ENCODE measurements at regions not wholly inside any gene's neighbourhood (a gene's known extent, or its start where the extent isn't known, plus 50 kb on each side); places are given as distances from the start of the nearest gene placed in this dataset.
"Not testable (repeated sequence)": the region's sequence is repeated elsewhere in the genome, so short reads cannot be mapped to it uniquely, and the experiment has no call there.

DNA sequence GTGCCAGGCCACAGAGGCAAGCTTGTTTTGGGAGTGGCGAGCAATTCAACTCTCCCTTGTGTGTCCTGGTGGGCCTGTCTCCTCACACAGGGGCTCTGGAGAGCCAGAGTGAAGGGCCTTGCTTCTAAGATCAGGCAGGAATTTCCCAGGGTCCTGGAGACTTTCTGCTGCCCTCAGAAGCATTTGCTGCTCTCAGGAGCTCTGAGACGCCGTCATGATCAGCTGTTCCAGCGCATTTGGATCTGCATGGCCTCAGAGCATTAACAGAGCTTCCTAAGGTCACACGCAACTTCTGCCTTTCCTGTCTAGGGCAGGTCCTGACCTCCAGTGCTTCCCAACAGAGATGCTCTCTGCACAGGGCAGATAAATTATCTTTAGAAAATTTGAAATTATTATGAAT, 52.2 kb upstream of the C10orf90 start:
- DNase-seq (ENCODE audit: low read depth): no peak

DNA sequence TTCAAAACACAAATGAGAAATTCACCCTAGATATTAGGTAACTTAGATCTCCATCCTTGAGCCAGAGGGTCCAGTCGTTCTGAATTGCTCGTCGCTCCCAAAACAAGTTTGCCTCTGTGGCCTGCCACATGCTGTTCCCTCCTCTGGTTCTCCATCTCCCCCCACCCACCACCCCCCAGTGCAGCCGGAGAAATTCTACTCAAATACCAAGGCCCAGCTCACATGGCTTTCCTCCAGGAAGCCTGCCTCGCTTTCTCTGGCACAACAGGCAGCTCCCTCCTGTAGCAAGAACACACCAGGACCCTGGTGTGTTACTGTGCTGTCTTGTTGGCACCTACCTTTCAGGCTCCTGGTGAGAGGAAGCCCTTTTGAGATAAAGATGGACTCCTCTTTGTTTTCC, 52.7 kb upstream of the C10orf90 start:
- no peak for DNase-seq (ENCODE audit: low read depth)

DNA sequence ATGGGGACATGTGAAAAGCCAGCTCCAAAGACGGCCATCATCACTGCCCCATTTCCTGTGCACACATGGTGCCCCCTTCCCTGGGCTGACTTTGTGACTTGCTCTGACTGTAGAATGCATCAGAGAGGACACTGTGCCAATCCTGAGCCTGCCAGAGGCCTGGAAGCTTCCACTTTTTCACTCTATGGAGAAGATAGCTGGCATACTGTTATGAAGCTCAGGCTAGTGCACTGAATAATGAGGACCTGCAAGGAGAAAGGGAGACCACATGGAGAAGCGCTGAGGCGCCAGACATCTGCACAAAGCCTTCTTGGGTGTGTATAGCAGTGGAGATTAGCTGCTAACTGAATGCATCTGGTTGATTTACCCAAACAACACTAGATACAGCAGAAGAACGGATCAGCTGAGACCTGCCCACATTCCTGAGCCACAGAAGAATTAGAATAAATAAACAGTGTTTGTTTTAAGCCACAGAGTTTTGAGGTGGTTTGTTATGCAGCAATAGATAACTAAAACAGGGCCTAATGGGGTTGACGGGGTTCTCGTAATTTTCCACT, 58.9 kb upstream of the C10orf90 start:
- DNase-seq (ENCODE audit: low read depth): no peak

DNA sequence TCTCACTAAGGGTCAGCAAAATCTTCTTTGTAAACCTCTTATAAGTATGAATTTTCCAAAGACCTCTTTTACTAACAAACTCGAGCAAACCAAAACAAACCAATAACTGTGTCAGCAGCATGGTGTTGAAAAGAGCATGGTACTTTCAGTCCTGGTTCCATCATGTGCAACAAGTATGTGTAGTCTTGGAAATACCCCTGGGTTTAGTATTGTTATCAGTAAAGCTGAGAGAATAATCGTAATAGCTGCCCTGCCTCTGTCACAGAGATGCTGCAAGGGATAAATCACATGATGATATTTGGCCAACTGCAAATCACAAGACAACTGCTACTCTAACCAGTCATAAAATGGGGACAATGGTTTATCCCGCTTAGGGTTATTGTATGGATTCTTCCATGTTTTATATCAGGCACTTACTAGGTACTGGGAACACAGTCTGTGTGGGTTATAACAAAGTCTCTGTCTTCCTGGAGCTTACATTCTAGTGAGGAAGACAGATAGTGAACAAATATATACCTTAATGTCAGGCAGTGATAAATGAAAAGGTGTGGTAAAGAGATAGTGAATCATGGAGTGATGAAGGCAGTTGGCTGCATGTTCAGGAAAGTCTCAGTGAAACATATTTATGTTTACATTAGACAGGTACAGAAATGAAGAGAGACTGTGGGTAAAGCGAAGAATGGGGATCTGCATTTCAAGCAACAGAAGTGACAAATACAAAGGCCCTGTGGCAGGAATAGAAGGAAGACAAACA, 60.5 kb upstream of the C10orf90 start:
- no peak for DNase-seq (ENCODE audit: low read depth)

DNA sequence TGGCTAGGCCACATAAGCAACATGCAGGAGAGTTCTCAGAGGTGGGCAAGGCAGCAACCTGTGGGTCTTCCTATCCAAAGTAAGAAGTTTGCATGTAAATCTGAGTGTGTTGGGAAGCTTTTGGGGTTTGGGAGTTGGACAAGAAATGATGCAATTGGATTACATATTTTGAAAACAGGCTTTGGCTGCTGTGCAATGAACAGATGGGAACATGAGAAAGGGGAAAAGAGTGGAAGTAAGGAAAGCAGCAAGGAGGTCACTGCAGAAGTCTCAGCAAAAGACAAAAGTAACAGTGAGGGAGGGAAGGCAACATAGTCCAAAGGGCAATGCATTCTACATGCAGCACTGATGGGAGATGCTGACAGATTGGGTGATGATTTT, 61.1 kb upstream of the C10orf90 start:
- peak; percentile 21 for DNase-seq (ENCODE audit: low read depth)

DNA sequence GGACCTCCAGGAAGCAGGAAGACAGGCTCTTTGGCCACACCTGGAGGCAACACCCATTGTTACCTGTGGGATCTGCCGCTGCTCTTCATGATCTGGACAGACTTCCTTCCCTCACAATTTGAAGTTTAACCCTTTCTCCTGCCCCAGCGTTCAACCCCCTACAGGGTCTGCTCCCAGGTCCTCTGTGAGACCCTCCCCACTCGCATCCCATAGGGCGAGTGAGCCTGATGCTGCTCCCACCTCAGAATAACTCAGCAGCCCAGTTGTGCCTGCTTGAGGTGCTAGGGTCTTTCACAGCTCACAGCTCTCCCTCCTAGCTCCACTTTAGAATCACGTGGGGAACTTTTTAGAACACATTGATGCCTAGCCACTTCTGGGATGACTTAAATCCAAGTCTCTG, 61.8 kb upstream of the C10orf90 start:
- DNase-seq (ENCODE audit: low read depth): no peak

DNA sequence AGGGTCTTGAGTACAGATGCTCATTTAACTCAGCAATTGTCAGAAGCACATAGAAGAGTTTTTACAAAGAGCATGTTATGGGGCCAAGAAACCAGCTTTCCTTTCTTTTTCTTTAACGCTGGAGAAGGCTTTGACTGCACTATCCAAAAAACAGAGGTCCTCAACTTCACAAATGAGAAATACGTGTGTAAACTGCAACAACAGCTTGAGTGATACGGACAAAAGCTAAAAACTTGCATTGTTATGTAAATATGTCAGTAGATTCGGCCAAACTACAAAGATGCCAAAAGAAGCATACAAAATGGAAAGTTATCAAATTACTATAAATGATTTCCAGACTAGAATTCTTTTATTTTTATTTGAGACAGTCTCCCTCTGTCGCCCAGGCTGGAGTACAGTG, 62.4 kb upstream of the C10orf90 start:
- no peak for DNase-seq (ENCODE audit: low read depth)

DNA sequence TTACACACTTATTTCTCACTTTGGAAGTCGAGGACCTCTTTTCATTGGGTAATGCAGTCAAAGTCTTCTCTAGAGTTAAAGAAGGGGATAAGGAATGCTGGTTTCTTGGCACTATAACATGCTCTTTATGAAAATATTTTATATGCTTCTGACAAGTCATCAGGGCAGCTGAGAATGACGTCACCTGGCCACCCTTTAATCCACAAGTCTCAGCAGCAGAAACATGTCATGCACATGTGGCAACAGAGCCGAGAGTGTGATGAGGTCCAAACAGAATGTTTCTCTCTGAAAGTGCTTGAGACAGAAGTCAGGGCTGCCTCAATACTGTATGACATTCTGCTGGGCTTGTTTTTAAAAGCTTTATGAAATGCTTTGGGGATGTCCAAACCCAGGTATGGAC, 63.5 kb upstream of the C10orf90 start:
- peak; percentile 58 for DNase-seq (ENCODE audit: low read depth)

DNA sequence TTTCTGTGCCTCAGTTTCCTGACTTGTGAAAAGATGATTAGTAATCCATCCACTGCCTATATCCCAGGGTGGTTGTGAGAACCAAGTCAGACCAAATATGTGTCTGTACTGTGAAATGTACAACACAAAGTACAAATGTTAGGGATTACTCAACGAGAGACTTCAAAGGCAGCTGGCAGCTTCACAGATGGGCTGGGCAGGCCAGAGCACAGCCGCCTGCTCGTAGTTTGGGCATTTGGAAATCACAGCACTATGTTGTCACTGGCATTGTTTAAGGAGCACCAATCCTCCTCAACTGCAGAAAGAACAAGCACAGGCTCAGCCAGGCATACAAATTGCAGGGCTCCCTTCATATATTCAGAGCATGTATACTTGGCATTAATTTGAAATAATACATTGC, 64.5 kb upstream of the C10orf90 start:
- DNase-seq (ENCODE audit: low read depth): peak; percentile 44

DNA sequence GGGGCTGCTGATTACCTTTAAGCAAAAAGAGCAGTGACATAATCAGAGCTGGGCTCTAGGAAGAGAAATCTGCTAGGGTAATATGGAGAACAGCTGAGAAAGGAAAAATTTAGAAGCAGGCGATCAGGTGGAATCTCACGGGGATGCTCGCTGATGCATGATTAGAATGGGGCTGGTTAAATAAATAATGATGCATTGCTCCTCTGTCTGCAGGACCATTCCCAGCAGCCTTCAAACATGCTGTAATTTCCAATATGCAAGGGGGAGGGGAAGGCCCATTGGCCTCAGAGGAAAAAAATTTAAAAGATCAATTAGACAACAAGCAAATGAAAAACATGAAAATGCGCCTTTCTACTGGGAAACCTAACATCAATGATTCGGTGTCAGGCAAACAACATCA, 65.6 kb upstream of the C10orf90 start:
- no peak for DNase-seq (ENCODE audit: low read depth)

DNA sequence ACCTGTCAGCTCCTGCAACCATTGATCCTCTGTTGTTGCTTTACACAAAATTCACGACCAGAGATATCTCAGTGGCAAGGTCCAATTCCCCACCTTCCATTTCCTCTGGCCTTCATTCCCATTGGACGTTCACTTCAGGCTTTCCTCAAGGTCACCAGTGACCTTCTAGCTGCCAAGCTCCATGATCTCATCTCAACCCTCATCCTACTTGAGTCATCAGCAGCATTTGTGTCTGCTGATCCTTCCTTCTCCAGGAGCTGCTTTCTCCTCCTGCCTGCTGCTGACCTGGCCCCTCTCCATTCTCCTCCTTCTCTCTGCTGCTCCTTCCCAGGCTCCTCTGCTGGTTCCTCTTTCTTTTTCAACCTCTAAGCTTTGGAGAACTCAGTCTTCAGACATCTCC, 66.2 kb upstream of the C10orf90 start:
- peak; percentile 15 for DNase-seq (ENCODE audit: low read depth)

DNA sequence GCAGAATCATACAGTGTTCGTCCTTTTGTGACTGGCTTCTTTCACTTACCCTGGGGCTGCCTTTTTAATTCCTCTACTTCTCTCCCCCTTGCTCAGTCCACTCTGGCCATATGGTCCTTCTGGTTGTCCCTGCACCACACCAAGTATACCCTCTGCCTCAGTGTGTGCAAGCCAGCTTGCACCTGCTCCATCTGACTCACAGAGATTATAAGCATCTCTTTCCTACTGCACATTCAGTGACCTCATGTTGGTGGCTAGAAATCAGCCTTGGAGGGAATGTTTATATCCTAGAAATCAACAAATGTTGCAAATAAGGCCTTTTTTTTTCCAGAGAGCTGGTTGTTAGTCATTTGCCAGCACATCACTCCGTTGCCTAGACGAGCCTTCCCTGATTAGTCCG, 67.5 kb upstream of the C10orf90 start:
- DNase-seq (ENCODE audit: low read depth): peak; percentile 36

DNA sequence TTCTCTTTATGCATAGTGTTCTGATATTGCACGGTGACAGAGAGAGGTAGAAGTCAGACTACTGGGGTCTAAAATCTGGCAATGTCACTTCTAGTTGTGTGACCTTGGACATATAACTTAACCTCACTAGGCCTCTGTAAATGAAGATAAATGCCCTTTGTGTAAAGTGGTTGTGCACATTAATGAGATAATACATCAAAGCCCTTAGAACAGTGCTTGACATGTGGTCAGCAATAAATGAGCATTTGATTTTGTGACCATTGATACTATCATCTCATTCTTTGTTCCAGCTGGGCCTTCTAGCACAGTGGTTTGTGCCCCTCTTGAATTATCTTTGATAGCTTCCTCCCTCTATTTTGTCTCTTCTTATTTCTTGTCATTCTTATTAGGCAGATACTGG, 74.1 kb upstream of the C10orf90 start:
- no peak for DNase-seq (ENCODE audit: low read depth)

DNA sequence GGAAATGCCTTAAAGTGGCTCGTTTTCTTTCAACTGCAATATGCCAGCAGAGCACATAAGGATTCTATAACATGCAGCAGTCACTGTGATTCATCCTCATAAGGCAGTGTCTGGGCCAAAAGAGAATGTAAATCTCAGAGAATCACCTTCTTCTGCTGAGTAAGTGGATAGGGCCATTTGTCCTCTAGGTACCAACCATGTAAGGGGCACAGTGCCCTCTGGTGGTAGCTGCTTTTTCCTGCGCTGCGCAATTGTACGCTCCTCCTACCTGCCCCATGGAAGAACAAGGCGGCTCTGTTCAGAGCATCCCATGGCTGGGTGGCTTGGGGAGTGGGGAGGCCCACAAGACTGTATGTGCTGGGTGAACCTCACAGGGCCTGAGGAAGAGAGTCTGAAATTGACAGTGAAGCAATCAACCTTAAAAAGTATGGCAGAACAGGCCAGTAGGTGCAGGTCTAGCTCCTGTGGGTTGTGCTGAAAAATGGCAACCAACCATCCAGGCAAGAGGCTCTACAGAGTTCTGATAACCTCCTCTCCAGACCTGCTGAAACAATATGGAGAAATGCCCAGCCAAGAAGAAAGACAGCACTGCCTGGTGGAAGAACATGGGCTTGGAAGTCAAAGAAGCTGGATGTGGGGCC, 78.6 kb upstream of the C10orf90 start:
- peak; percentile 81 for DNase-seq (ENCODE audit: low read depth)

DNA sequence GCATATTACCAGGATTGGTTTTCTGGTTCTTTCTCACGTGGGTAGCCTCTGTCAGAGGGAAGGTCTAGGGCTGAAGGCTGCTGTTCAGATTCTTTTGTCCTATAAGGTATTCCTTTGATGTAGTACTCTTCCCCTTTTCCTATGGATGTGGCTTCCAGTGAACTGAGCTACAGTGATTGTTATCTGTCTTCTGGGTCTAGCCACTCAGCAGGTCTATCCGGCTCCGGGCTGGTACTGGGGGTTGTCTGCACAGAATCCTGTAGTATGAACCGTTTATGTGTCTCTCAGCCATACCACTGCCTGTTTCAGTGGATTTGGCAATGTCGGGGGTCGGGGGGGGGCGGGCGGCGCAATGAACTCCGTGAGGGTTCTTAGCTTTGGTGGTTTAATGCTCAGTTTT, 84.5 kb upstream of the C10orf90 start:
- DNase-seq (ENCODE audit: low read depth): no peak

DNA sequence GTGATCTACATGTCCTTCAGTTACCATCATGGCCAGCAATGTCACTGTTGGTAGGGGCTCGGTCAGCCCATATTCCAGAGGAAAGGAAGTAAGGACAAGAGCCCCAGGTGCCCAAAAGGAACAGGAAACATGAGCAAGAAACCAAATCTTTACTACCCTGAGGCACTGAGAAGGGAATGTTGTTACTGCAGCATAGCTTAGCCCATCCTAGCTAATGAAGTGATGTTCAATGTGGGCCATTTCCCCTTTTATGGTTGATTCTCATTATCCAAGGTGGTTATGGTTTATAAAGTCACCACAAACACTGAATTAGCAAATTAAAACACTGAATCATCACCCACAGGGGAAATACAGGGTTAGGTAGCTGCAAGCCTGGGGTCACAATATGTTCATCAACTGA, 88.4 kb upstream of the C10orf90 start:
- no peak for DNase-seq (ENCODE audit: low read depth)

DNA sequence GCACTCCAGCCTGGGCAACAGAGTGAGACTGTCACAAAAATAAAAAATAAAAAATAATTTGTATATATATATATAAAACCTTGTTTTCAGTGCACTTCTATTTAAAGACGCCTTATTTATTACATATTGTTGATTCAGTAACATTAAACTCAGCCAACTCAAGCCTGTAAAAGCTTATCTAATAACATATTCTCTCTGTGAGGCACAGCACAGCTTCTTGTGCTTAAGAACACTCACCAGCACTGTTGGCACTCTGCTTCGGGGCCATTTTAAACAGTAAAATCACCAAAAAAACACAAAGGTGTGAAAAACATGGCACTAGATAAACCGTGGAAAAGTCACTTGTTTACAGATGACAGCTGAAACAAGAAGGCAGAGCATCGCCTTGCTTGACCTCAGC, 89.0 kb upstream of the C10orf90 start:
- no peak for DNase-seq (ENCODE audit: low read depth)

DNA sequence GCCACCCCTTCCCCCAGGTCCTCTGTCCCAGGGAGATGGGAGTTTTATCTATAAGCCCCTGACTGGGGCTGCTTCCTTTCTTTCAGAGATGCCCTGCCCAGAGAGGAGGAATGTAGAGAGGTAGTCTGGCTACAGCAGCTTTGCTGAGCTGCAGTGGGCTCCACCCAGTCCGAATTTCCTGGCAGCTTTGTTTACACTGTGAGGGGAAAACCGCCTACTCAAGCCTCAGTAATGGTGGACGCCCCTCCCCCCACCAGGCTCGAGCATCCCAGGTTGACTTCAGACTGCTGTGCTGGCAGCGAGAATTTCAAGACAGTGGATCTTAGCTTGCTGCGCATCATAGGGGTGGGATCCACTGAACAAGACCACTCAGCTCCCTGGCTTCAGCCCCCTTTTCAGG, 96.2 kb upstream of the C10orf90 start:
- not testable (repeated sequence) for DNase-seq (ENCODE audit: low read depth)

DNA sequence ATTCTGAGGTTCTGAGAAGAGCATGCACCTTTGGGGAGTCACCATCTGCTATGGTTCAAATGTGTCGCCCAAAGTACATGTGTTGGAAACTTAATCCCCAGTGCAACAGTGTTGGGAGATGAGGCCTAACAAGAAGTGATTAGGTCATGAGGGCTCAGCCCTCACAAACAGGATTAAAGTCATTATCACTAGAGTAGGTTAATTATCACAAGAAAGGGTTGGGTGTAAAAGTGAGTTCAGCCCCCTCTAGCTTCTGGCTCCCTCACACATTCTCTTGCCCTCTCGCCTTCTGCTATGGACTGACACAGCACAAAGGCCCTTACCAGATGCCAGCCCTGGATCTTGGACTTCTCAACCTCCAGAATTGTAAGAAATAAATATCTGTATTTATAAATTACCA, 100.3 kb upstream of the C10orf90 start:
- DNase-seq (ENCODE audit: low read depth): no peak

DNA sequence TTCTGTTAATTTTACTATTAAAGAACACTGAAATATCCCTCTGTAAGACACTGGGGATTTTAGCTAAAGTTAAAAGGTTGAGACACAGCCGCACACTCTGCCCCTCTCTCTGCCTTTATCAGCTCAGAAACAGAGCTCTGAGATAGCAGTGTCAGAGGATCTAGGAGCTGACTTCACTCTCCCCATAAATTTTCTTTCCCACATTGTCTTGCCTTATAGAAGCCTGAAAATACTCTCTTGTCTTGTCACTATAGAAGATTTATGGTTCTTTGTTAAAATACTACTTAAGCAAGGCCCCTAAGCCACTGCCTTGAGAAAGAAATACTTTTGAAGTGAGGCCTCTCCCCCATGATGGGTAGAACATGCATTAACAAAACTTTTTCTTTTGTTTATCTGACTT, 105.7 kb upstream of the C10orf90 start:
- no peak for DNase-seq (ENCODE audit: low read depth)

DNA sequence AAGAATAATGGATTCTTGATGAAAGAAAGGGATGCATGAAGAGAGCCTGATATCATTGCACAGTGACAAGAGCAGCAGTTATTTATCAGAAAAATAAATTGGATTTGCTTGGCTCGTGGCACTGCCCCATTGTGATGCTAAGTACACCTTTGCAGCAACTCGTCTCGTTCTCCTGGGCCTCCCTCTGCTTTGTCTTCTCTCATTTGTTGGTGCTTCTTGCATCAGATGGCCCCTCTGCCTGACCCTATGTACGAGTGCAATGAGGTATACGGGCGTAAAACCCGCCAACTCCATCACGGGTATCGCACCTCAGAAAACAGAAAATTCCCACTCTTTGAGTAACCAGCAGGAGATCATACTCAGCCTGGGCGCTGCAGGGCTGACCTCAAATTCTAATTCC, 107.2 kb upstream of the C10orf90 start:
- DNase-seq (ENCODE audit: low read depth): no peak

DNA sequence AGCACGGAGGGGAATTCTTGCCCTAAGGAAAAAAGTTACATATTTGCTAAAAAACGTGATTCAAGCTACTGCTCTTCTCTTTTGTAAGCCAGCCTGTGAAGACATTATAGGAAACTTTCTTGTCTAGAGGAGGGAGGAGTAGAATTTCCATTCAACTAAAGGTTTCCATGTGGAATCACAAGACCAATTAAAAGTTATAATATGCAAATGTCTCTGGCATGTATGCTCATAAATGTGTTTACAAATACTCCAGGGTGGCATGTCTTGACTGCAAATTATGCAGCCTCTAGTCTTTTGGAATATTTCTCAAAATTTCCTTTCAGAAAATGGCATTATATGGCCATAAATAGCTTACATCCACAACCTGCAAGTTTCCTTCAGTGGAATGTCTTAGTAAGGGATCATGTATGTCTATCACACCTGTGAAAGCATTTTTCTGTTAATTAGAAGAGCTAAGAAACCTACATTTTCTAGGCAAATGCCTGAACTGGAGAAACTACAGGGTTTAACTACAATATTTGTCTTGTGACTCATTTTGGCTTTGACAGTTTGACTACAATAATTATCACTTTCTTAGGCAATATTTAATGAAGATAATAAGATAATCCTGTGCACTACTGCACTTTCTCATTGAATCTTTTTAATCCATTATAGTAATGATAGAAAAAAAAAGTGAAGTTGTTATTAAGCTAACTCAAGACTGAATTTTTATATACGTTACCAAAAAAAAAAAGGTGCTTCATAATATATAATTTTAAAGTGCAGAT, 111.1 kb upstream of the C10orf90 start:
- DNase-seq (ENCODE audit: low read depth): no peak
